ENCODE measurements at regions not wholly inside any gene's neighbourhood (a gene's known extent, or its start where the extent isn't known, plus 50 kb on each side); places are given as distances from the start of the nearest gene placed in this dataset.

DNA sequence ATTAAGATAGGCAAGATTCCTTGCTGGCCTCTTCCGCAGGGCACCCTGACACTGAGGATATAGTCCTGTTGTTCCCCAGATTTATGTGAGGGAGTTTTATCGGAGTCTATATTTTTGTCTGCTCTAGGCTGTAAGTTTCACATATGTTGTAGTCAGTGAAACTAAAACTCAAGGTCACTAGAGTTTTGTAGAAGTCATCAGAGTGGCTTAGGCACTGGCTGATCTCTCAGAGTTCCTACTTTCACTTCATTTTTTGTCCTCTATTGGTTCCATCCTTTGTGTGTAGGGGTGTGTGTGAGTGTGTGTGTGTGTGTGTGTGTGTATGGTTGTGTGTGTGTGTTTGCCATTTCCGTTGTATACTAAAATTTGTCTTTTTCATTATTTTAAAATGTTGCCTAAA lies 577.5 kb downstream of the IQCM start:
- TF ChIP-seq CTCF (tag by site-specific recombination; IDR thresholded peaks at IDR 0.05) = no peak
- no peak for TF ChIP-seq ZNF391 (tag by site-specific recombination; IDR thresholded peaks at IDR 0.05; ENCODE audit: borderline replicate concordance, low read depth)
- TF ChIP-seq ZNF768 (tag by site-specific recombination; IDR thresholded peaks at IDR 0.05) = no peak
- no peak for TF ChIP-seq SALL2 (tag by site-specific recombination; IDR thresholded peaks at IDR 0.05; ENCODE audit: borderline replicate concordance)
- no peak for TF ChIP-seq YY1 (tag by site-specific recombination; IDR thresholded peaks at IDR 0.05)
- no peak for TF ChIP-seq ZNF707 (tag by site-specific recombination; IDR thresholded peaks at IDR 0.05)
- TF ChIP-seq HOXA7 (CRISPR knock-in tag; IDR thresholded peaks at IDR 0.05; ENCODE audit: borderline replicate concordance) = no peak
- TF ChIP-seq ZNF629 (tag by site-specific recombination; IDR thresholded peaks at IDR 0.05) = no peak
- TF ChIP-seq ZNF169 (tag by site-specific recombination; IDR thresholded peaks at IDR 0.05) = no peak
- TF ChIP-seq ZNF600 (tag by site-specific recombination; IDR thresholded peaks at IDR 0.05) = no peak
